ENCODE measurements at regions not wholly inside any gene's neighbourhood (a gene's known extent, or its start where the extent isn't known, plus 50 kb on each side); places are given as distances from the start of the nearest gene placed in this dataset.

- intact Hi-C loops (cut with DNase I), result no loop called here
- no peak for TF ChIP-seq CTCF (IDR thresholded peaks at IDR 0.05)
- H3K27ac ChIP-seq, result no peak overlapping the region
- no peaks in the 10 kb centered on the region for H3K27me3 ChIP-seq
- no peaks in the 10 kb centered on the region for H3K4me1 ChIP-seq
- no peak overlapping the region for H3K9ac ChIP-seq (ENCODE audit: low read depth in 2 of 2, low read length in 2 of 2)
- no peaks in the 10 kb centered on the region for H3K9me3 ChIP-seq
- H3K36me3 ChIP-seq, result no peaks in the 10 kb centered on the region
- H3K4me3 ChIP-seq, result no peak overlapping the region
- DNase-seq, result no peak
Observed at GRCh38 chr5:15447209-15447608, 52.8 kb upstream of the FBXL7 start.

GRCh38 chr5:15446552-15446951 is 53.4 kb upstream of the FBXL7 start:
- Histone ChIP-seq H3K4me1 (no peaks in the 10 kb centered on the region), H3K9me3 (no peaks in the 10 kb centered on the region), H3K4me3 (no peak overlapping the region), H3K27ac (no peak overlapping the region), H3K27me3 (no peaks in the 10 kb centered on the region), H3K9ac (ENCODE audit: low read depth in 2 of 2, low read length in 2 of 2) (no peak overlapping the region), H3K36me3 (no peaks in the 10 kb centered on the region)
- DNase-seq, result no peak
- intact Hi-C loops (cut with DNase I), result no loop called here
- no peak for TF ChIP-seq CTCF (IDR thresholded peaks at IDR 0.05)

- no peak for DNase-seq
- intact Hi-C loops (cut with DNase I), result no loop called here
- no peak overlapping the region for H3K27ac ChIP-seq
- H3K4me3 ChIP-seq, result no peak overlapping the region
- no peak for TF ChIP-seq CTCF (IDR thresholded peaks at IDR 0.05)
- H3K9me3 ChIP-seq, result no peaks in the 10 kb centered on the region
- H3K9ac ChIP-seq (ENCODE audit: low read depth in 2 of 2, low read length in 2 of 2), result no peak overlapping the region
- no peaks in the 10 kb centered on the region for H3K4me1 ChIP-seq
- no peaks in the 10 kb centered on the region for H3K27me3 ChIP-seq
- no peaks in the 10 kb centered on the region for H3K36me3 ChIP-seq
Observed at GRCh38 chr5:15442193-15442570, 57.8 kb upstream of the FBXL7 start.

GRCh38 chr5:15441433-15442192 is 58.4 kb upstream of the FBXL7 start:
- Histone ChIP-seq H3K36me3 (no peaks in the 10 kb centered on the region), H3K9me3 (no peaks in the 10 kb centered on the region), H3K27me3 (no peaks in the 10 kb centered on the region), H3K4me1 (no peaks in the 10 kb centered on the region), H3K9ac (ENCODE audit: low read depth in 2 of 2, low read length in 2 of 2) (no peak overlapping the region), H3K27ac (no peak overlapping the region), H3K4me3 (no peak overlapping the region)
- no peak for DNase-seq
- intact Hi-C loops (cut with DNase I), result no loop called here
- no peak for TF ChIP-seq CTCF (IDR thresholded peaks at IDR 0.05)

GRCh38 chr5:15440434-15440833 is 59.5 kb upstream of the FBXL7 start:
- Histone ChIP-seq H3K4me1 (no peaks in the 10 kb centered on the region), H3K4me3 (no peak overlapping the region), H3K9ac (ENCODE audit: low read depth in 2 of 2, low read length in 2 of 2) (no peak overlapping the region), H3K27me3 (no peaks in the 10 kb centered on the region), H3K9me3 (no peaks in the 10 kb centered on the region), H3K27ac (no peak overlapping the region), H3K36me3 (no peaks in the 10 kb centered on the region)
- TF ChIP-seq CTCF (IDR thresholded peaks at IDR 0.05), result no peak
- DNase-seq, result no peak
- intact Hi-C loops (cut with DNase I), result no loop called here
